PC-3 (cell line): ENCODE measurements at regions not wholly inside any gene's neighbourhood (a gene's known extent, or its start where the extent isn't known, plus 50 kb on each side); places are given as distances from the start of the nearest gene placed in this dataset.

Experiments used
- ATAC-seq: fragments of 200-7000 bp; cut with Tn5 transposase; 2 replicates; pipeline ENCODE4 v1.9.1; 2020; ENCODE audit warnings: mild to moderate bottlenecking, moderate library complexity
- BruUV-seq: library from RNA; stranded (reverse); fragments of 400-500 nt; replicated peaks from 2 replicates; lab custom pipeline; 2021; lab: Mats Ljungman, UMichigan
- CTCF ChIA-PET: fragments of 300-600 bp; sonication (Branson Sonifier 250); formaldehyde crosslinking; loops from one replicate; lab custom pipeline; 2022; ENCODE audit warnings: antibody characterized with exemption; lab: Charles Lee
- POLR2A ChIA-PET: fragments of 300-600 bp; sonication (Branson Sonifier 250); formaldehyde crosslinking; loops from one replicate; lab custom pipeline; 2022; ENCODE audit warnings: antibody characterized with exemption; ENCODE audit not compliant: unreplicated experiment; lab: Charles Lee
- DNase-seq: peaks from one replicate; pipeline ENCODE4 v3.0.0-alpha.2; 2015
- H2AFZ ChIP-seq: fragments of 300-600 bp; sonication (generic); 2 replicates; pipeline ENCODE4 v1.6.0; 2016; ENCODE audit warnings: antibody characterized with exemption, low read length
- H3F3A ChIP-seq: fragments of 300-600 bp; sonication (generic); one replicate; pipeline ENCODE4 v1.6.0; 2017; ENCODE audit warnings: antibody characterized with exemption, low read length, control low read depth, mild to moderate bottlenecking; ENCODE audit not compliant: unreplicated experiment
- H3K27ac ChIP-seq: fragments of 300-600 bp; sonication (generic); 2 replicates; pipeline ENCODE4 v1.5.1; 2016; ENCODE audit warnings: mild to moderate bottlenecking, low read length
- H3K27me3 ChIP-seq: fragments of 300-600 bp; sonication (generic); 2 replicates; pipeline ENCODE4 v1.6.1; 2016; ENCODE audit warnings: low read length, mixed read lengths
- H3K36me3 ChIP-seq: fragments of 300-600 bp; sonication (generic); 2 replicates; pipeline ENCODE4 v1.6.1; 2016; ENCODE audit warnings: low read depth, mixed run types, low read length, mixed read lengths
- H3K4me1 ChIP-seq: fragments of 300-600 bp; sonication (generic); 2 replicates; pipeline ENCODE4 v1.5.1; 2016; ENCODE audit warnings: low read length; ENCODE audit not compliant: insufficient read depth
- H3K4me2 ChIP-seq: fragments of 300-600 bp; sonication (generic); 2 replicates; pipeline ENCODE4 v1.6.0; 2016; ENCODE audit warnings: low read length
- H3K4me3 ChIP-seq: fragments of 300-600 bp; sonication (generic); 2 replicates; pipeline ENCODE4 v1.5.1; 2016; ENCODE audit warnings: mild to moderate bottlenecking, low read length, mixed read lengths
- H3K79me2 ChIP-seq: fragments of 300-600 bp; sonication (generic); 2 replicates; pipeline ENCODE4 v1.6.1; 2017; ENCODE audit warnings: low read length, mixed read lengths
- H3K9ac ChIP-seq: fragments of 300-600 bp; sonication (generic); 2 replicates; pipeline ENCODE4 v1.6.0; 2016; ENCODE audit warnings: mild to moderate bottlenecking, low read length
- H3K9me2 ChIP-seq: fragments of 300-600 bp; sonication (generic); replicated peaks from 2 replicates; pipeline ENCODE4 v1.6.1; 2016; ENCODE audit warnings: mixed run types, low read length, mixed read lengths
- H3K9me3 ChIP-seq: fragments of 300-600 bp; sonication (generic); 2 replicates; pipeline ENCODE4 v1.6.1; 2016; ENCODE audit warnings: low read length, mixed read lengths
- H4K20me1 ChIP-seq: fragments of 300-600 bp; sonication (generic); 2 replicates; pipeline ENCODE4 v1.6.1; 2016; ENCODE audit warnings: low read length, mixed read lengths
- EZH2 ChIP-seq: fragments of 300-600 bp; sonication (generic); IDR thresholded peaks from one replicate; pipeline ENCODE4 v1.6.1; 2017; ENCODE audit warnings: antibody characterized with exemption, mild to moderate bottlenecking, low read length; ENCODE audit not compliant: unreplicated experiment
- EZH2phosphoT487 ChIP-seq: fragments of 300-600 bp; sonication (generic); IDR thresholded peaks from 2 replicates; pipeline ENCODE4 v1.6.1; 2018; ENCODE audit warnings: mild to moderate bottlenecking, antibody characterized with exemption, low read length, borderline replicate concordance
- intact Hi-C: fragments of 100-400 bp; cut with micrococcal nuclease; formaldehyde crosslinking; loops from 2 replicates; pipeline ENCODE4 v1.9.0; 2023
- TF ChIP-seq, protein P1 (sequence below): fragments of 300-600 bp; sonication (generic); conservative IDR thresholded peaks from 2 replicates; pipeline ENCODE4 v1.5.1; 2017; ENCODE audit warnings: antibody characterized with exemption, low read depth, mild to moderate bottlenecking, low read length

DNA sequence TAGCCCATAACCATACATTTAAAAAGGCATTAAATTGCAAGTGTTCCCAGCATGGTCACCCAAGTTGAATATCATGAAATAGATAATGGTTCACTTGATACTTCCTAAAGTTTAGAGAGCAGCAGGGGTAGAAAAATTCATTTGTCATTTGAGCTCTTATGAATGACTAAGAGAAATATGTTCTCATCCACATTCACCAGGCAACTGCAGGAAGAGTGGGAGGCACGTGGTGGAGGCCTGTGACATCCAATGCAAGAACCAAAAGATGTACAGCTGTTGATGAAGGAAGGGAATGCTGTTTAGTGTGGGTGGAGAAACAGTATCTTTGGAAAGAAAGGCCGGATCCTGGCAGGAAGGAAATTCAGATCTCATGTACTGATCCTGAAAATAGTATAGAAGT lies 473.1 kb downstream of the ADGRL2 start:
- intact Hi-C loops, result no loop called here
- DNase-seq, result no peak
- H3K9ac ChIP-seq, result no peak overlapping the region
- TF ChIP-seq, protein P1, sequence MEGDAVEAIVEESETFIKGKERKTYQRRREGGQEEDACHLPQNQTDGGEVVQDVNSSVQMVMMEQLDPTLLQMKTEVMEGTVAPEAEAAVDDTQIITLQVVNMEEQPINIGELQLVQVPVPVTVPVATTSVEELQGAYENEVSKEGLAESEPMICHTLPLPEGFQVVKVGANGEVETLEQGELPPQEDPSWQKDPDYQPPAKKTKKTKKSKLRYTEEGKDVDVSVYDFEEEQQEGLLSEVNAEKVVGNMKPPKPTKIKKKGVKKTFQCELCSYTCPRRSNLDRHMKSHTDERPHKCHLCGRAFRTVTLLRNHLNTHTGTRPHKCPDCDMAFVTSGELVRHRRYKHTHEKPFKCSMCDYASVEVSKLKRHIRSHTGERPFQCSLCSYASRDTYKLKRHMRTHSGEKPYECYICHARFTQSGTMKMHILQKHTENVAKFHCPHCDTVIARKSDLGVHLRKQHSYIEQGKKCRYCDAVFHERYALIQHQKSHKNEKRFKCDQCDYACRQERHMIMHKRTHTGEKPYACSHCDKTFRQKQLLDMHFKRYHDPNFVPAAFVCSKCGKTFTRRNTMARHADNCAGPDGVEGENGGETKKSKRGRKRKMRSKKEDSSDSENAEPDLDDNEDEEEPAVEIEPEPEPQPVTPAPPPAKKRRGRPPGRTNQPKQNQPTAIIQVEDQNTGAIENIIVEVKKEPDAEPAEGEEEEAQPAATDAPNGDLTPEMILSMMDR, result no peak
- TF ChIP-seq EZH2phosphoT487, result no peak
- no peak for TF ChIP-seq EZH2
- H4K20me1 ChIP-seq, result no peaks in the 10 kb centered on the region
- CTCF ChIA-PET, result no interaction called here
- H3K36me3 ChIP-seq, result no peaks in the 10 kb centered on the region
- H3K79me2 ChIP-seq, result no peaks in the 10 kb centered on the region
- no peaks in the 10 kb centered on the region for H3K9me2 ChIP-seq
- no peak overlapping the region for H3K4me3 ChIP-seq
- H3K4me2 ChIP-seq, result no peak overlapping the region
- H3K27me3 ChIP-seq, result no peaks in the 10 kb centered on the region
- no peaks in the 10 kb centered on the region for H3K9me3 ChIP-seq
- no TSS peak for BruUV-seq
- no peaks in the 10 kb centered on the region for H3K4me1 ChIP-seq
- no peaks in the 10 kb centered on the region for H3F3A ChIP-seq
- ATAC-seq, result no peak
- H3K27ac ChIP-seq, result no peak overlapping the region
- POLR2A ChIA-PET, result no interaction called here
- no peak overlapping the region for H2AFZ ChIP-seq

DNA sequence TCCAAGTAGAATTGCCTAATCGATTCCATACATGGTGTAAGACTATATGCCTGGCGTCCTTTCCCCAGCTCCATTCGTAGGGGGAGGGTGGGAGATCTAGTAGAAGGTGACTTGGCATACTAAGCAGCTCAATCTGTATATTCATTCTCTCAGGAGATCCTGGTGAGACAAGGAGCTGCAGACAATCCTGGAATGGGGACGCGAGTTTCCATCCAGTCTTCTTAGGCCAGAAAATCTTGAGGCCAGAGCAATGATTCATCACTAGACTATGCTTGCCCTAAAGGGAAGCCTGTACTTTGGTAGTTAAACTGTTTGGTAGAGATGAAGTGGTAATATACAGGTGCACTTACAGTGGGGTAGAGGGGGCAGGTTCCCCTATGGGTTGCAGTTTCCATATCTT lies 468.7 kb downstream of the ADGRL2 start:
- Histone ChIP-seq H3K9ac (no peak overlapping the region), H2AFZ (no peak overlapping the region), H3K36me3 (no peaks in the 10 kb centered on the region), H4K20me1 (no peaks in the 10 kb centered on the region), H3K27ac (no peak overlapping the region), H3K79me2 (no peaks in the 10 kb centered on the region), H3K4me3 (no peak overlapping the region), H3K9me2 (no peaks in the 10 kb centered on the region), H3K4me2 (no peak overlapping the region), H3F3A (no peaks in the 10 kb centered on the region), H3K4me1 (no peaks in the 10 kb centered on the region), H3K9me3 (no peaks in the 10 kb centered on the region), H3K27me3 (no peaks in the 10 kb centered on the region)
- ATAC-seq (no peak), DNase-seq (peak; percentile 46)
- POLR2A ChIA-PET, result interaction anchor here (0.6 kb wide), 1 partner anchor 173 kb away, joined by 4 read pairs; no protein-coding TSS in a partner anchor
- CTCF ChIA-PET, result no interaction called here
- intact Hi-C loops, result no loop called here
- TF ChIP-seq, protein P1, result no peak
- no peak for TF ChIP-seq EZH2
- no TSS peak for BruUV-seq

DNA sequence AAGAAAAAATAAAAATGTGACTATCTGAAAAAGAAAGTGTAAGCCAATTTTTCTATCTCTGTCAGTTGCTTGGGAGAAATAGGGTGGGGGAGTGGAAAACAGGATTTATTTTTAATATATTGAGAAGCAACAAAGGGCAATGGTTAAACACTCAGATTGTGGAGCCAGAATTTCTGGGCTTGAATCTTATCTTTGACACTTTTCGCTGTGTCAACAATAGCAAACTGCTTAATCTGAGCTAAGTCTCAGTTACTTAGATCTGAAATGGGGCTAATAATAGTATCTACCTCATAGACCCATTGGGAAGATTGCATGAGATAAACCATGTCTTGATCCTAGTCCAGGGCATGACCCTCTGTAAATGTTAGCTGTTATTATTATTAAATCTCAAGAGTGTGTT lies 468.1 kb downstream of the ADGRL2 start:
- Histone ChIP-seq H3K4me1 (no peaks in the 10 kb centered on the region), H2AFZ (no peak overlapping the region), H3K79me2 (no peaks in the 10 kb centered on the region), H3K27ac (no peak overlapping the region), H3K4me3 (no peak overlapping the region), H4K20me1 (no peaks in the 10 kb centered on the region), H3K9me2 (no peaks in the 10 kb centered on the region), H3F3A (no peaks in the 10 kb centered on the region), H3K9ac (no peak overlapping the region), H3K9me3 (no peaks in the 10 kb centered on the region), H3K4me2 (no peak overlapping the region), H3K36me3 (no peaks in the 10 kb centered on the region), H3K27me3 (no peaks in the 10 kb centered on the region)
- intact Hi-C loops, result no loop called here
- POLR2A ChIA-PET, result interaction anchor here (0.6 kb wide), 1 partner anchor 173 kb away, joined by 4 read pairs; no protein-coding TSS in a partner anchor
- CTCF ChIA-PET, result no interaction called here
- no peak for TF ChIP-seq EZH2
- TF ChIP-seq EZH2phosphoT487, result no peak
- TF ChIP-seq, protein P1, result no peak
- no peak for DNase-seq
- ATAC-seq, result no peak
- no TSS peak for BruUV-seq
